GM10248 (cell line): ENCODE measurements at regions not wholly inside any gene's neighbourhood (a gene's known extent, or its start where the extent isn't known, plus 50 kb on each side); places are given as distances from the start of the nearest gene placed in this dataset.
"Not testable (repeated sequence)": the region's sequence is repeated elsewhere in the genome, so short reads cannot be mapped to it uniquely, and the experiment has no call there.

Experiments
- CTCF ChIA-PET: fragments of 300-600 bp; sonication (Branson Sonifier 250); formaldehyde crosslinking; extraction: SDS; loops from one replicate; lab custom pipeline; 2021; ENCODE audit warnings: antibody characterized with exemption; lab: Yijun Ruan, JAX
- POLR2A ChIA-PET: fragments of 350-650 bp; sonication (Branson Sonifier 250); formaldehyde crosslinking; extraction: SDS; loops from one replicate; lab custom pipeline; 2020; ENCODE audit warnings: antibody characterized with exemption; lab: Yijun Ruan, JAX
- DNase-seq: peaks from one replicate; pipeline ENCODE4 v3.0.0; 2012; ENCODE audit errors: extremely low spot score
- TF ChIP-seq, protein P1 (sequence below): IDR thresholded peaks from 2 replicates; pipeline ENCODE4 v1.5.1; 2012; ENCODE audit warnings: mild to moderate bottlenecking, low read depth; ENCODE audit errors: extremely low read depth, missing control alignments, control extremely low read depth

DNA sequence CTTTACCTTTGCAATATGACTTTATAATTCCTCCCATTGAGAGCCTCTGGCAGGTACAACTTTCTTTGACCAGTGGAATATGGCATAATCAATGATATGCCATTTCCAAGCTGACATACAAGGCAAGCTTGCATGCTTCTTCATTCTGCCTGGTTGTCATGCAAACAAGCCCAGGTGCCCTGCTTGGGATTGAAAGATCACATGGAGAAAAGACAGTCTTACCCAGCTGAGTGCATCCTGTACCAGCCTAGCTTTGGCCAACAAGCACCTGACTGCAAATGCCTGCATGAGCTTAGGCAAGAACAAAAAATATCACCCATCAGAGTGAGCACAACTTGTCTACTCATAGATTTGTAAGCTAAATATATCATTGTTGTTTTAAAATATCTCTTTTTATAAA, 82.9 kb upstream of the KCND2 start:
- POLR2A ChIA-PET = no interaction called here
- DNase-seq = no peak
- CTCF ChIA-PET = interaction anchor here (0.7 to 1.3 kb wide), 5 partner anchors 10 to 29 kb away, joined by 3 to 5 read pairs (median 3); no protein-coding TSS in a partner anchor
- TF ChIP-seq, protein P1, sequence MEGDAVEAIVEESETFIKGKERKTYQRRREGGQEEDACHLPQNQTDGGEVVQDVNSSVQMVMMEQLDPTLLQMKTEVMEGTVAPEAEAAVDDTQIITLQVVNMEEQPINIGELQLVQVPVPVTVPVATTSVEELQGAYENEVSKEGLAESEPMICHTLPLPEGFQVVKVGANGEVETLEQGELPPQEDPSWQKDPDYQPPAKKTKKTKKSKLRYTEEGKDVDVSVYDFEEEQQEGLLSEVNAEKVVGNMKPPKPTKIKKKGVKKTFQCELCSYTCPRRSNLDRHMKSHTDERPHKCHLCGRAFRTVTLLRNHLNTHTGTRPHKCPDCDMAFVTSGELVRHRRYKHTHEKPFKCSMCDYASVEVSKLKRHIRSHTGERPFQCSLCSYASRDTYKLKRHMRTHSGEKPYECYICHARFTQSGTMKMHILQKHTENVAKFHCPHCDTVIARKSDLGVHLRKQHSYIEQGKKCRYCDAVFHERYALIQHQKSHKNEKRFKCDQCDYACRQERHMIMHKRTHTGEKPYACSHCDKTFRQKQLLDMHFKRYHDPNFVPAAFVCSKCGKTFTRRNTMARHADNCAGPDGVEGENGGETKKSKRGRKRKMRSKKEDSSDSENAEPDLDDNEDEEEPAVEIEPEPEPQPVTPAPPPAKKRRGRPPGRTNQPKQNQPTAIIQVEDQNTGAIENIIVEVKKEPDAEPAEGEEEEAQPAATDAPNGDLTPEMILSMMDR = no peak

DNA sequence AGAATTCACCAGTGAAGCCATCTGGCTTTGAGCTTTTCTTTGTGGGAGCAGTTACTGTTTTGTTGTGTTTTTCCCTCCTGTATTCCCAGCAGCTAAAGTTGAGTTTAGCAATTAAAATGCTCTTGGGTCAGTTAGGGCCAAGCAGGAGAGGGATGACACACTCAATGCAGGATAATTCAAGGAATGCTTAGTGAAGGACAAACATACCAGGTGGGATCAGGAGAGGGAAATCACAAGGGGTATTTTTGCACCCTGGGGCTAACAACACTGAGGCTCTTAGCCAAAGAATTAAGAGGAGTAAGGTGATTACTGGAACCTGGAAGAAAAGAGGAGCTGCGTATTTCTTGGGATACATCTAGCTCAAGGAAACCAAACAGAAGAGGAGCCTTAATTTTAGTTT, 82.4 kb upstream of the KCND2 start:
- TF ChIP-seq, protein P1 = no peak
- no peak for DNase-seq
- ChIA-PET CTCF (interaction anchor here (0.7 to 1.3 kb wide), 5 partner anchors 9 to 29 kb away, joined by 3 to 5 read pairs (median 3); no protein-coding TSS in a partner anchor), POLR2A (no interaction called here)

DNA sequence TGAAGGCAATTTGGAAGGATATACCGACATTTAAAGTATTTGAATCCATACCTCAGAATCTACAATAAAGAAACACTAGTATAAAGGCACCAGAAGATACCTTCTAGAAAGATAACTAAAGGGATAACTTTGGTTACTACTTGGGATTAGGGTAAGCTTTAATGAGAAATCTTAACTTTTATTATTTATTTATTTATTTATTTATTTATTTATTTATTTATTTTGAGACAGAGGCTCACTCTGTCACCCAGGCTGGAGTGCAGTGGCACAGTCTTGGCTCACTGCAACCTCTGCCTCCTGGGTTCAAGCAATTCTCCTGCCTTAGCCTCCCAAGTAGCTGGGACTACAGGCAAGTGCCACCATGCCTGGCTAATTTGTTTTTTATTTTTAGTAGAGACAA, 81.6 kb upstream of the KCND2 start:
- CTCF ChIA-PET, POLR2A ChIA-PET, DNase-seq: not testable (repeated sequence)

DNA sequence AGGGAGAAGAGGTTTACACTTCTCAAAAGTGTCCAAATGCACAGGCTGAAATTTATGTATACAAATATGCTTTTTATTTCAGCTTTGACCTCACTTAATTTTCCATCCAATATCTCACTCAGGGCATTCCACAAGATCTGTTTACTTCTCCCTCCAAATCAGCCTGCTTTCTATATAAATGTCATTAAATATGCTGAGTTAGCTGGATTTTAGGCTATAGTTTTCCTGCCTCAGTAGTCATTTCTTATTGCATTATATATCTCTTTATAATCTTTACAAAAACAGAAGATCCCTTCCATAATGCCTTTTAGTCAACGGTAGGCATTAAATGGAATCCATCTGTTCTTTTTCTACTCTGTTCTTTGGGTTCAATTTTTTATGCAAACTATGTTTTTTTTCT, 71.7 kb upstream of the KCND2 start:
- DNase-seq = no peak
- CTCF ChIA-PET = no interaction called here
- POLR2A ChIA-PET = no interaction called here
- TF ChIP-seq, protein P1 = no peak

DNA sequence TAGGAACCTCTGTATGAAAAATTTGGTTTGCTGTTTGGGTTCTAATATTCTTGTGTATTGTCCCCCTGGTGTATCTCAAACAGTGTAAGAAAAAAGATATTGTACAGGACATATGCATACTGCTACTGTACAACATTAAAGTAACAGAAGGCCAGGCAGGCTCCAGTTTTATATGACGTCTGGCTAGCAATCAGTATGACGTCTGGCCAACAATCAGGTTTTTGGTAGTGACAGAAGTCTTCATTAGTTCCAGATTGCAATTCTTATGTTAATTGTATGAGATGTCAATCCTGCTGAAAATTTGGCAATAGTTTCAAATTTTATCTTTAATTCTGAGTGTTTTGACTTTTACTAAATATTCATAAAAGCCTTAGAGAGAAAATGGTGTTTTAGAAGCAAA, 67.9 kb upstream of the KCND2 start:
- ChIA-PET CTCF (no interaction called here), POLR2A (no interaction called here)
- DNase-seq = no peak
- TF ChIP-seq, protein P1 = no peak

DNA sequence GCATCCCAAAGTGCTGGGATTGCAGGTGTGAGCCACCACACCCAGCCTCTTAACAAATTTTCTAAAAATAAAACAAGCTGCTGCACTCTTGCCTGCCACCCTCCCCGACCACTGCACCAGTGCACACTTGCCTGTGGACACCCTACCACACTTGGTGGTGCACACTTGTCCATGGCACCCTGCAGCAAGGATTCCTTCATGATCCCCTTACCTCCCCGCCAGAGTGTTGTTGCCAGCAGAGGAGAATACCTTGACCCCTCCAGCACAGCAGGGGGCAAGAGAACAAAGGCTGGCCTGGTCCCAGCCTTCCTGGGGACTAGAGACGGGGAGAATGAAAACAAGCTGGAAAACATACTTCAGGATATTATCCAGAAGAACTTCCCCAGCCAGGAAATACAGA, 65.9 kb upstream of the KCND2 start:
- POLR2A ChIA-PET = no interaction called here

DNA sequence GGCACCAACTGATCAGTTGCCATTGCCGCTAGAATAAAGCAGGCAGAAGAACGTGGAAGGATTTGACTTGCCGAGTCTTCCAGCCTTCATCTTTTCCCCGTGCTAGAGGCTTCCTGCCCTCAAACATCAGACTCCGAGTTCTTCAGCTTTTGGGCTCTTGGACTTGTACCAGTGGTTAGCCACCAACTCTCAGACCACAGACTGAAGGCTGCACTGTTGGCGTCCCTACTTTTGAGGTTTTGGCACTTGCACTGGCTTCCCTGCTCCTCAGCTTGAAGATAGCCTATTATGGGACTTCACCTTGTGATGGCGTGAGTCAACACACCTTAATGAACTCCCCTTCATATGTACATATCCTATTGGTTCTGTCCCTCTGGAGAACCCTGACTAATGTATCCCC, 57.3 kb upstream of the KCND2 start:
- no peak for DNase-seq
- ChIA-PET CTCF (no interaction called here), POLR2A (no interaction called here)
- TF ChIP-seq, protein P1 = no peak

More for the DNA sequence above, 65.9 kb upstream of the KCND2 start:
- CTCF ChIA-PET = interaction anchor here (0.9 kb wide), 1 partner anchor 10 kb away, joined by 3 read pairs; no protein-coding TSS in a partner anchor
- no peak for DNase-seq
- TF ChIP-seq, protein P1 = no peak
